ENCODE measurements at regions not wholly inside any gene's neighbourhood (a gene's known extent, or its start where the extent isn't known, plus 50 kb on each side); places are given as distances from the start of the nearest gene placed in this dataset.

GRCh38 chr5:17364987-17365810, 132.8 kb upstream of the TAF11L2 start:
- Histone ChIP-seq H2BK120ac (ENCODE audit: low read depth, low read length) (peak overlapping the region; percentile 69), H3K9me3 (ENCODE audit: control insufficient read depth, insufficient read depth, low read length) (no peaks in the 10 kb centered on the region), H4K91ac (ENCODE audit: insufficient read depth, low read depth, low read length) (peak overlapping the region; percentile 35; the same call in 1 of the 2 replicates), H3K18ac (ENCODE audit: low read depth, low read length) (peak overlapping the region; percentile 65; the same call in 1 of the 2 replicates), H3K27ac (ENCODE audit: insufficient read depth, low read length) (peak overlapping the region; percentile 68), H2BK5ac (ENCODE audit: low read depth, low read length, poor library complexity, severe bottlenecking) (peak overlapping the region; percentile 74), H2AK5ac (ENCODE audit: low read depth, low read length) (peak overlapping the region; percentile 49; the same call in 1 of the 2 replicates), H4K8ac (ENCODE audit: low read depth in 2 of 2, low read length in 2 of 2) (peak overlapping the region in 1 of 2 experiments; percentile 57; a peak in 1 of 4 replicates), H4K5ac (ENCODE audit: low read depth, low read length) (peak overlapping the region; percentile 28; the same call in 1 of the 2 replicates), H3K27me3 (ENCODE audit: control insufficient read depth, insufficient read depth, low read length) (no peaks in the 10 kb centered on the region), H2AK9ac (replicated peaks; ENCODE audit: low read depth, low read length, poor library complexity) (no peak overlapping the region), H3K36me3 (ENCODE audit: control insufficient read depth, insufficient read depth, low read length) (no peaks in the 10 kb centered on the region), H3K9ac (ENCODE audit: low read depth, low read length) (no peak overlapping the region), H3K4me3 (ENCODE audit: insufficient read depth, low read depth, low read length) (no peak overlapping the region), H3K23ac (ENCODE audit: low read depth, low read length) (peak overlapping the region; percentile 40), H3K79me1 (ENCODE audit: low read depth in 1 of 2, low read length in 2 of 2) (no peaks in the 10 kb centered on the region), H3K9me1 (ENCODE audit: insufficient read depth, low read length) (peaks cover 10% of the 10 kb centered on the region), H2AFZ (replicated peaks; ENCODE audit: low read length, poor library complexity) (no peak overlapping the region), H3K4me2 (ENCODE audit: low read depth, low read length) (peak overlapping the region; percentile 48), H4K20me1 (ENCODE audit: insufficient read depth, low read length) (peaks cover 5% of the 10 kb centered on the region; the same call in 1 of the 2 replicates), H3K56ac (ENCODE audit: extremely low read depth, insufficient read depth, low read length) (peak overlapping the region; percentile 55; the same call in 1 of the 2 replicates), H3K14ac (replicated peaks; ENCODE audit: low read depth, low read length) (peak overlapping the region; percentile 66; the same call in 1 of the 2 replicates), H2BK20ac (ENCODE audit: low read depth, low read length) (peak overlapping the region; percentile 77), H3K4ac (ENCODE audit: low read depth, low read length) (peak overlapping the region; percentile 79), H3K4me1 (ENCODE audit: control insufficient read depth, insufficient read depth, low read length) (peaks cover 6% of the 10 kb centered on the region), H2BK15ac (ENCODE audit: low read depth, low read length) (peak overlapping the region; percentile 18; the same call in 1 of the 3 replicates)
- dilution Hi-C loops (cut with HindIII; ENCODE audit: low sequenced_read_pairs, unreplicated experiment), result no loop called here
- DNase-seq, result peak; percentile 32
- CTCF ChIA-PET, result interaction anchor here (0.8 to 1.5 kb wide), 3 partner anchors 8 to 15 kb away, joined by 3 to 4 read pairs (median 4); no protein-coding TSS in a partner anchor
- WGBS, 2 experiments (ENCODE audit: extremely low coverage in 2 of 2, insufficient read length in 1 of 2), result no CpG with 5 or more reads among the region's 4 CpGs
- intact Hi-C loops (cut with micrococcal nuclease), result no loop called here
- no TSS peak for BruUV-seq (replicated peaks)
- peak; percentile 41 for ATAC-seq (ENCODE audit: low read depth)
- in situ Hi-C loops (cut with MboI; ENCODE audit: low sequenced_read_pairs), result no loop called here
- POLR2A ChIA-PET (ENCODE audit: unreplicated experiment), result interaction anchor here (1.3 kb wide), 1 partner anchor 59 kb away, joined by 3 read pairs; no protein-coding TSS in a partner anchor
- TF ChIP-seq USF2 (IDR thresholded peaks at IDR 0.05; ENCODE audit: low read depth, low read length), result no peak
- TF ChIP-seq RCOR1 (IDR thresholded peaks at IDR 0.05; ENCODE audit: insufficient replicate concordance, low read length), result no peak
- no peak for TF ChIP-seq CHD1 (IDR thresholded peaks at IDR 0.05; ENCODE audit: low read depth, low read length)
- TF ChIP-seq POLR2A (IDR thresholded peaks at IDR 0.05; ENCODE audit: low read depth, low read length), result no peak
- no peak for TF ChIP-seq RFX5 (IDR thresholded peaks at IDR 0.05; ENCODE audit: low read depth, low read length)
- no peak for TF ChIP-seq RAD21 (IDR thresholded peaks at IDR 0.05; ENCODE audit: low read length)
- TF ChIP-seq SMC3 (IDR thresholded peaks at IDR 0.05; ENCODE audit: low read depth, low read length), result no peak
- TF ChIP-seq ELK1 (IDR thresholded peaks at IDR 0.05; ENCODE audit: borderline replicate concordance, low read depth, low read length), result no peak
- no peak for TF ChIP-seq CTCF (conservative IDR thresholded peaks at IDR 0.05; ENCODE audit: low read depth, low read length)
- no peak for TF ChIP-seq FOS (IDR thresholded peaks at IDR 0.05; ENCODE audit: low read depth, low read length)
- no peak for TF ChIP-seq NFE2L2 (IDR thresholded peaks at IDR 0.05; ENCODE audit: low read depth, low read length)
- TF ChIP-seq CEBPB (IDR thresholded peaks at IDR 0.05; ENCODE audit: low read depth, low read length), result no peak
- TF ChIP-seq MAZ (IDR thresholded peaks at IDR 0.05; ENCODE audit: borderline replicate concordance, low read depth, low read length), result no peak
- TF ChIP-seq MXI1 (IDR thresholded peaks at IDR 0.05; ENCODE audit: borderline replicate concordance, low read depth, low read length), result no peak

Measured in IMR-90 (cell line).